ENCODE measurements at regions not wholly inside any gene's neighbourhood (a gene's known extent, or its start where the extent isn't known, plus 50 kb on each side); places are given as distances from the start of the nearest gene placed in this dataset.
"Not testable (repeated sequence)": the region's sequence is repeated elsewhere in the genome, so short reads cannot be mapped to it uniquely, and the experiment has no call there.

DNA sequence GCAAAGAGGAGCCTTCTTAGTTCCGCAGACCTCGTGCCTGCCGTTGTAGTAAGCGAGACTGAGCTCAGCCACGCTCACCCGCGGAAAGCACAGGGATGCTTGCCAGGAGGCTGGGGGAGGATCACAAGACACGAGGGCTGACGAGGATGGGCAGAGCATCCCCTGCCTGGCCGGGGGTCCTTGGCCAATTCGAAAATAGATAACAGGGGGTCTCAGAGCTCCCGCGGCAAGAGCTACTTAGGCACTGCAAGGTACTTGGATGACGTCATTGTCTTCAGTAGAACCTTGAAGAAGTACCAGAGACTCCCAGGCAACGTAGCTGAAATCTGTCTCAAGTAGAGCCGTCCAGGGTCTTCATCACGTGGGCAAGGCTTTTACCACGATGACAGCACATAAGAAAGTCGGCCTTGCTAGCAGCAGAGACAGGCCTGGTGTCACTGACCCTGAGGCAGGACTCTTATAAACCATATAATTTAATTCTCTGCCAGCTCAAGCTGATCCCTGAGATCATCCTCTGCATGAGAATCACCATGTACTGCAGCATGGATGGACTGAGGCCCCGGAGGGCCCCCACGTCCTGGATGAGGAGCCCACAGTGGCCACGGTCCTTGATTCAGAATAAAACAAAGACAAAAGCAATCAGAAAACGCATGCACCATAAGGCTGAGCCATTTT, 81.9 kb downstream of the TMEM18 start:
- DNase-seq (ENCODE audit: low read depth): no peak

- DNase-seq (ENCODE audit: low read depth): no peak
These were observed 82.8 kb downstream of the TMEM18 start for GRCh38 chr2:594297-594949.

- DNase-seq (ENCODE audit: low read depth): no peak
These were observed 83.7 kb downstream of the TMEM18 start for GRCh38 chr2:593356-594026.

- no peak for DNase-seq (ENCODE audit: low read depth)
These were observed 84.5 kb downstream of the TMEM18 start for GRCh38 chr2:592737-593136.

- DNase-seq (ENCODE audit: low read depth): no peak
These were observed 86.7 kb downstream of the TMEM18 start for GRCh38 chr2:590214-591175.

GRCh38 chr2:589281-590130, 87.7 kb downstream of the TMEM18 start:
- no peak for DNase-seq (ENCODE audit: low read depth)

GRCh38 chr2:588074-588645, 89.0 kb downstream of the TMEM18 start:
- DNase-seq (ENCODE audit: low read depth): no peak

DNA sequence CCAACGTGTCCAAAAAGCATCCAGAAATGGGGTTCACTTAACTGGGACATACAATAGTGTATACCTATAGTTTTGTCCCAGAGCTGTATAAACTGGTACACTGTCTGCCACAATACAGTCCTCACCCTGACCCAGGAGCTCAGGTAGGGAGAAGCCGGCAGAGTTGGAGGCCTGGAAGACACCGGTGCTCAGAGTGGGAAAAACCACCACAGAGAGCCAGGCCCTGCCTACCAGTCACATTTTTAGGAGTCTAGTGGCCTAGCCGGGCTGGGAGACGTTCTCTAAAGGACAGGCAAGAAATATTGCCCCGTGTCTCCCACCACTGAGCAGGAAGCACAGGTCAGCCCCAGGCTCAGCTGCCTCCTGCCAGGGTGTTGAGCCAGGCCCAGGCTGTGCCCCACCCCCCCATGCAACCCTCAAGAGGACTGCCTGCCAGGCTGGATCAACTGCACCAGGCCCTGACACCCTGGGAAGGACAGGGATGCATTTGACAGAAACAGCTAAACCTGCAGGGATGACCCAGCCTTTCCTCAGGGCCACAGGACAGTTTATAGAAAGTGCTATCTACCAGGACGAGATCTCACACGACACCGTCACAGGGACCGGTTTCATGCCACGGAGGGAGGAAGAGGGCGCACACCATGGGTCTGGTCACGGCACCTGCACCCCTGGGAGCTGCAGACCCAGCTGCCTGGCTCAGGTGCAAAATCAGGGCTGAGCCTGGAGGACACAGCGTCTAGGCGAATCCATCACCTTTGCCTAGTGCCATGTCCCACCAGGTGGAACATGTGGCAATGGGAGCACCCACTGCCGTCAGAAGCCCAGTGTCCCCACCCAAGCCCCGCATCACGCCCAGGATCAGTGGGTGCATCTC, 89.9 kb downstream of the TMEM18 start:
- no peak for DNase-seq (ENCODE audit: low read depth)

- DNase-seq (ENCODE audit: low read depth): no peak
These were observed 90.5 kb downstream of the TMEM18 start for GRCh38 chr2:586641-587076.

DNA sequence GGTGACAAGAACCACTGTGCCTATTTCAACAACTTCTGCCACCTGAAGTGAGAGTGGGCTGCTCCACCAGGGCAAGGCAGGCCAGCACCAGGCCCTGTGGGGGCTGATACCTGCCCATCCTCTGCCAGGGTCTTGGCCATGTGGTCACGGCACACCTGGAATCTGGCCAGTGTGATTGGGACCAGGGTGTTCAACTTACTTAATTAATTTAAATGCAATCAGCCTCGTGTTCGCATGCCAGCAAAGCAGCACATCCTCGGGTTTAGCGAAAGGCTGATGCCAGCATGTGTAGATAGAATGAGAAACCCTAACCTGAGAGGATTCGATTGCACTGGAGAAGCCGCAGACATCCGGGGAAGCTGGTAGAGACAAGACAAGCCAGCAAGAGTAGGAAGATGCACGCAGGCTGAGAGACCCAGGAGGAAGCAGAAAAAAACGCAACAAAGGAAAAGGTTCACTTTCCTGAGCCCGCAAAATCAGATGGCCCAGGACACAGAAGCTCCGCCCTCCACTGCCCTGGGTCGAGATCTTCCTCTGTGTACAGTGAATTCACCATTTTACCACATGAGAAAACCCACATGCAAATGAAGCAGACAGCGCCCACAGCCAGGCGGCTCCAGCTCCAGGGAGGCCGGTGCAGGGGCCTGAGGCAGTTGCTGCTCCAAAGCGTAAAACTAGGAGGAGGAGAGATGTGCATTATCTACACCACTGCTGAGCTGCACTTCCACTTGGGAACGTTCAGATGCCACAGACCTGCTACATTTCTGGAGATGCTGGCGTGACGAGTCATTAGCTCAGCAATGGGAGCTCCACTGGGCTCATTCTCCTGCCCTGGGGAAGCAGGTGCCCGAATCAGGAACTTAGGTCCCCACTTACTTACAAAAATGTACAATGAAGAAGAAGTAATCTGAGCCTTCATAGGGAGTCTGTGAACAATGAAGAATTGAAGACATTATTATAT, 92.1 kb downstream of the TMEM18 start:
- peak; percentile 6 for DNase-seq (ENCODE audit: low read depth)

DNA sequence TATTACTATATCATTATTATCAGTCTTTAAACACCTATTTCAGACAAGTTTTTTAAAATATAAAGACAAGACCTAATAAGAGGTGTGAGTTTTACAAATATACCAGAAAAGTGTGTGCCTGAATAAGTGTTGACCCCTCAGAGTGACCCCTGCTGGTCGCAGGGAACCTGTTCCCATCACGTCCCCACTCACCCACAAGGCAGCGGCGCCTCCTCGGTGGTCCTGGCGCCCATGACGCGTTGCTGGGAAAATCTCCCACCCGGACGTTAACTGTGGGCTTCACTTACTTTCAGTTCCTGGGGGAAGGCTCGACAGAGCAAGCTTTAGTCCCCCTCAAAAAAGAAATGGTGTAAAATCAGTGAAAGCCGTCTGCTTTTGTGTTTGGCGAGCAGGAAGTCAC, 93.5 kb downstream of the TMEM18 start:
- no peak for DNase-seq (ENCODE audit: low read depth)

DNA sequence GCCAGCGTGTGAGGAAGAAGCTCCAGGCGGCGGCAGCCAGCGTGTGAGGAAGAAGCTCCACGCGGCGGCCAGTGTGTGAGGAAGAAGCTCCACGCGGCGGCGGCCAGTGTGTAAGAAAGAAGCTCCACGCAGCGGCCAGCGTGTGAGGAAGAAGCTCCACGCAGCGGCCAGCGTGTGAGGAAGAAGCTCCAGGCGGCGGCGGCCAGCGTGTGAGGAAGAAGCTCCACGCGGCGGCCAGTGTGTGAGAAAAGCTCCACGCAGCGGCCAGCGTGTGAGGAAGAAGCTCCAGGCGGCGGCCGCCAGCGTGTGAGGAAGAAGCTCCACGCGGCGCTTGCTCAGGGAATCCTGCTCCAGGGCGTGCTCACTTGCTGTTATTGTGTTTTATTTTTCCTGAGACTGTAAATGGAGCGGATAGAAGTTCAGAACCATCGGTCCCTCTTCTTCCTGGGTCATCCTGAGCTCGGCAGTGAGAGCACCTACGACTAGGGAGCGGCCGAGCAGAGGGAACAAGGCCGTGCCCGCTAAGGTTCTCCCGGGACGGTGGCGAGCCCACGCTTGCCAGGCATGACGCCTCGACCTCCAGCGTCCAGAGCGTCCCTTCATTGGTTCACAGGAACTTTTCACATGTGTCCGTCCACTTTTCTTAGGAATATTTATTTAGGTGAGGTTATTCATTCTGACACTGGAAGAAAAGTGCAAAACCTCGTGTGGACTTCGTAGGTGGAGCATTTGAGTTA, 94.2 kb downstream of the TMEM18 start:
- DNase-seq (ENCODE audit: low read depth): no peak

GRCh38 chr2:582289-582688, 94.9 kb downstream of the TMEM18 start:
- DNase-seq (ENCODE audit: low read depth): not testable (repeated sequence)

DNA sequence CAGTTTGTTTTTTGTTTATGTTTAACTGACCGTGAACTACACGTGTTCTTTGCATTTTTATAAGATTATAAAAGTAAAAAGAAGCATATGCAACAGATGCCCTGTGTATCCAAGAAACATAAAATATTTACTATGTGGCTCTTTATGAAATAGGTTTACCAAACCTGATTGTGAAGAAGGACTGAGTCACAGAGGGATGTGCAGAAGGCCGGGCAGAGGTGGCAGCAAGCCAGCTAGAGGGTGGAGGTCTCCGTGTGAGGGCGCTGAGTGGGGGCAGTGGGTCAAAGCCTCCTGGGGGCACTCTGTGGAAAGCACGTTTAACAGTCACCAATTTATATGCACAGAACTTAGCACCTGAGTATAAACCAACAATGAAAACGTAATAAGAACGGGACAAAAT, 97.2 kb downstream of the TMEM18 start:
- DNase-seq (ENCODE audit: low read depth): no peak

- no peak for DNase-seq (ENCODE audit: low read depth)
These were observed 97.8 kb downstream of the TMEM18 start for GRCh38 chr2:579351-579886.

DNA sequence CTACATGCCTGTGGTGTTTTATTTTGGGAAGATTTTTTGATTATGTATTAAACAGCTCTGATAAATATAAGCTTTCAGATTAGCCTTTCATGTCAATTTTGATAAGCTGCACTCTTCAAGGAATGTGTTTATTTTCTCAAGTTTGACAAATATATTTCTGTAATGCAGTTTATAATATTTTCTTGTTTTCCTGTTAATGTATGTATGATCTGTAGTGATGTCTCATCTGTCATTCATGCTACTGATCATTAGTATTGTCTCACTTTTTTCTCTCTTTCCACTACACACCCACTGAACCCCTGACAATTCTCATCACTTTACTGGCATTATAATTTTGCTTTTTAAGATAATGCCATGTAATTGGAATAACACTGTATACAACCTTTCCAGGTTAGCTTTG, 100.9 kb downstream of the TMEM18 start:
- no peak for DNase-seq (ENCODE audit: low read depth)

- DNase-seq (ENCODE audit: low read depth): no peak
These were observed 101.4 kb downstream of the TMEM18 start for GRCh38 chr2:575727-576236.

Measured in T follicular helper cell (primary cell).